GM12892 (cell line): ENCODE measurements at regions not wholly inside any gene's neighbourhood (a gene's known extent, or its start where the extent isn't known, plus 50 kb on each side); places are given as distances from the start of the nearest gene placed in this dataset.

ENCODE experiments used
- POLR2A ChIP-seq: IDR thresholded peaks from 2 replicates; pipeline ENCODE4 v1.6.1; 2011; ENCODE audit warnings: low read depth, low read length, control low read depth
- POLR2AphosphoS5 ChIP-seq: IDR thresholded peaks from 2 replicates; pipeline ENCODE4 v1.6.1; 2011; ENCODE audit warnings: low read depth, low read length, control low read depth
- TAF1 ChIP-seq: IDR thresholded peaks from 2 replicates; pipeline ENCODE4 v1.6.1; 2011; ENCODE audit warnings: low read depth, mild to moderate bottlenecking, control low read depth, low read length, borderline replicate concordance

GRCh38 chr4:185969657-185970056, 99.3 kb upstream of the TLR3 start:
- TF ChIP-seq POLR2A (no peak), POLR2AphosphoS5 (no peak), TAF1 (no peak)
